ENCODE measurements at regions not wholly inside any gene's neighbourhood (a gene's known extent, or its start where the extent isn't known, plus 50 kb on each side); places are given as distances from the start of the nearest gene placed in this dataset.

- Histone ChIP-seq H3K23ac (ENCODE audit: insufficient read length) (no peak overlapping the region), H4K5ac (ENCODE audit: insufficient read length, low read depth, low read length) (no peak overlapping the region), H3K9me3 (ENCODE audit: insufficient read depth in 2 of 2, low read depth in 1 of 2, low read length in 1 of 2) (no peaks in the 10 kb centered on the region), H2BK20ac (ENCODE audit: low read length) (no peak overlapping the region), H2BK120ac (replicated peaks; ENCODE audit: low read depth, low read length) (no peak overlapping the region), H3K23me2 (ENCODE audit: low read depth, low read length) (0 out of 2 replicates have a peak, but pooled peaks cover 2% of the 10 kb centered on the region), H2BK12ac (ENCODE audit: low read depth, low read length) (no peak overlapping the region), H3K79me1 (ENCODE audit: low read depth, low read length) (no peaks in the 10 kb centered on the region), H3K4me1 (replicated peaks in 1 of 4; ENCODE audit: control insufficient read depth in 3 of 4, insufficient read depth in 4 of 4, low read length in 3 of 4) (peaks cover 2 to 6% (median 4%) of the 10 kb centered on the region in 4 experiments; a peak in 6 of 7 replicates), H3K36me3 (ENCODE audit: control insufficient read depth in 2 of 4, insufficient read depth in 4 of 4, low read length in 3 of 4) (no peaks in the 10 kb centered on the region), H3K4ac (replicated peaks; ENCODE audit: insufficient read length, low read depth, low read length) (peak overlapping the region; percentile 83), H3K9ac (replicated peaks in 1 of 4; ENCODE audit: extremely low read depth in 1 of 4, low read depth in 3 of 4, low read length in 3 of 4) (no peak overlapping the region), H3K27ac (ENCODE audit: low read depth, low read length) (no peak overlapping the region), H3K79me2 (ENCODE audit: control insufficient read depth in 1 of 2, insufficient read depth in 2 of 2, low read length in 2 of 2) (no peaks in the 10 kb centered on the region), H3K27me3 (replicated peaks in 1 of 4; ENCODE audit: control insufficient read depth in 3 of 4, extremely low read depth in 1 of 4, insufficient read depth in 3 of 4, low read length in 3 of 4) (no peaks in the 10 kb centered on the region), H2AFZ (ENCODE audit: low read length) (no peak overlapping the region), H2BK15ac (ENCODE audit: low read length) (no peak overlapping the region; the same call in 1 of the 2 replicates), H2BK5ac (ENCODE audit: low read depth, low read length) (no peak overlapping the region), H4K91ac (replicated peaks; ENCODE audit: insufficient read length, low read length) (peak overlapping the region; percentile 22), H4K8ac (ENCODE audit: extremely low read depth, insufficient read depth, low read length) (no peak overlapping the region), H3K56ac (replicated peaks; ENCODE audit: insufficient read length, low read depth, low read length) (no peak overlapping the region), H3K18ac (ENCODE audit: extremely low read depth, low read length) (peak overlapping the region; percentile 21; the same call in 1 of the 2 replicates), H3K4me3 (ENCODE audit: extremely low read depth in 1 of 4, insufficient read depth in 2 of 4, low read depth in 3 of 4, low read length in 4 of 4) (no peak overlapping the region), H3K14ac (ENCODE audit: insufficient read length) (no peak overlapping the region), H4K20me1 (replicated peaks in 1 of 2; ENCODE audit: control insufficient read depth in 1 of 2, insufficient read depth in 2 of 2, low read length in 2 of 2) (no peaks in the 10 kb centered on the region), H3K4me2 (ENCODE audit: insufficient read depth in 1 of 2, low read depth in 2 of 2, low read length in 2 of 2) (peak overlapping the region; percentile 1 to 19; a peak in 2 of 4 replicates), H2AK5ac (ENCODE audit: low read depth, low read length) (no peak overlapping the region)
- ChIA-PET POLR2A (ENCODE audit: partially characterized antibody) (interaction anchor here (0.6 kb wide), 1 partner anchor 16 kb away, joined by 3 read pairs; no protein-coding TSS in a partner anchor), CTCF (ENCODE audit: partially characterized antibody) (interaction anchor here (0.5 kb wide), 1 partner anchor 248 kb away, joined by 3 read pairs; no protein-coding TSS in a partner anchor)
- 65% methylated on average over 8 of the region's 8 CpGs; no CpG with 5 or more reads in 1 of the 2 experiments for WGBS, 2 experiments (ENCODE audit: extremely low coverage in 1 of 2, insufficient coverage in 1 of 2, insufficient read length in 1 of 2, insufficient replicate concordance in 2 of 2, low coverage in 1 of 2, low lambda C conversion rate in 2 of 2, missing lambda C conversion rate in 1 of 2)
- no peak for DNase-seq (ENCODE audit: low read depth in 1 of 2, low spot score in 2 of 2)
- no peak for FAIRE-seq
- TF ChIP-seq, protein P1, sequence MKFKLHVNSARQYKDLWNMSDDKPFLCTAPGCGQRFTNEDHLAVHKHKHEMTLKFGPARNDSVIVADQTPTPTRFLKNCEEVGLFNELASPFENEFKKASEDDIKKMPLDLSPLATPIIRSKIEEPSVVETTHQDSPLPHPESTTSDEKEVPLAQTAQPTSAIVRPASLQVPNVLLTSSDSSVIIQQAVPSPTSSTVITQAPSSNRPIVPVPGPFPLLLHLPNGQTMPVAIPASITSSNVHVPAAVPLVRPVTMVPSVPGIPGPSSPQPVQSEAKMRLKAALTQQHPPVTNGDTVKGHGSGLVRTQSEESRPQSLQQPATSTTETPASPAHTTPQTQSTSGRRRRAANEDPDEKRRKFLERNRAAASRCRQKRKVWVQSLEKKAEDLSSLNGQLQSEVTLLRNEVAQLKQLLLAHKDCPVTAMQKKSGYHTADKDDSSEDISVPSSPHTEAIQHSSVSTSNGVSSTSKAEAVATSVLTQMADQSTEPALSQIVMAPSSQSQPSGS (IDR thresholded peaks at IDR 0.05; ENCODE audit: low read length) = no peak
- TF ChIP-seq TEAD4 (IDR thresholded peaks at IDR 0.05; ENCODE audit: low read depth, low read length) = no peak
- no peak for TF ChIP-seq BRCA1 (IDR thresholded peaks at IDR 0.05; ENCODE audit: low read depth, low read length)
- no peak for TF ChIP-seq SIRT6 (IDR thresholded peaks at IDR 0.05; ENCODE audit: low read length)
- TF ChIP-seq CHD1 (IDR thresholded peaks at IDR 0.05; ENCODE audit: low read depth, low read length) = no peak
- no peak for TF ChIP-seq JUND (IDR thresholded peaks at IDR 0.05; ENCODE audit: low read length)
- no peak for TF ChIP-seq NANOG (IDR thresholded peaks at IDR 0.05; ENCODE audit: insufficient read depth, low read depth, low read length, poor library complexity, severe bottlenecking)
- TF ChIP-seq KDM5A (IDR thresholded peaks at IDR 0.05; ENCODE audit: low read length) = no peak
Observed at GRCh38 chr18:9022397-9023155, 79.9 kb upstream of the NDUFV2 start.

All from H1 (cell line).